Keratinocyte (primary cell): ENCODE measurements at regions not wholly inside any gene's neighbourhood (a gene's known extent, or its start where the extent isn't known, plus 50 kb on each side); places are given as distances from the start of the nearest gene placed in this dataset.

Experiments
- DNase-seq: peaks from one replicate; pipeline ENCODE4 v3.0.0-alpha.2; 2011; ENCODE audit warnings: low read depth, missing footprints, low spot score
- FAIRE-seq: peaks from 2 replicates; lab custom pipeline; 2011; peaks lifted over from hg19 to GRCh38; lab: Jason Lieb, UNC
- H2AFZ ChIP-seq: 2 replicates; pipeline ENCODE4 v1.6.0; 2012; ENCODE audit warnings: low read length, control low read depth, inconsistent platforms; ENCODE audit not compliant: control insufficient read depth
- H3K27ac ChIP-seq: 2 replicates; pipeline ENCODE4 v1.5.1; 2011; ENCODE audit warnings: low read length; ENCODE audit not compliant: control insufficient read depth, insufficient read depth
- H3K27me3 ChIP-seq: 3 replicates; pipeline ENCODE4 v1.6.0; 2011; ENCODE audit warnings: low read length; ENCODE audit not compliant: control insufficient read depth, insufficient read depth; ENCODE audit errors: extremely low read depth
- H3K36me3 ChIP-seq, 2 experiments: 2 replicates in 1 of 2; 3 replicates in 1 of 2; pipeline ENCODE4 v1.5.1; 2011; ENCODE audit warnings: low read length in 2 of 2, mild to moderate bottlenecking in 1 of 2; ENCODE audit not compliant: control insufficient read depth in 2 of 2, insufficient read depth in 2 of 2; ENCODE audit errors: extremely low read depth in 1 of 2
- H3K4me1 ChIP-seq: 3 replicates; pipeline ENCODE4 v1.5.1; 2011; ENCODE audit warnings: low read length; ENCODE audit not compliant: control insufficient read depth, insufficient read depth; ENCODE audit errors: extremely low read depth
- H3K4me2 ChIP-seq: 3 replicates; pipeline ENCODE4 v1.6.0; 2011; ENCODE audit warnings: low read depth, low read length; ENCODE audit not compliant: control insufficient read depth, insufficient read depth; ENCODE audit errors: extremely low read depth
- H3K4me3 ChIP-seq, 3 experiments: fragments of 200-600 bp in 1 of 3; sonication (generic) in 1 of 3; 2 replicates in 2 of 3; 3 replicates in 1 of 3; pipeline ENCODE4 v1.5.1; 2011 to 2016; ENCODE audit warnings: low read length in 3 of 3, mild to moderate bottlenecking in 3 of 3, control low read depth in 2 of 3, inconsistent platforms in 1 of 3, low read depth in 1 of 3, mixed read lengths in 1 of 3, mixed run types in 1 of 3, moderate library complexity in 1 of 3; ENCODE audit not compliant: control insufficient read depth in 2 of 3, insufficient read depth in 2 of 3; ENCODE audit errors: extremely low read depth in 1 of 3
- H3K79me2 ChIP-seq: 2 replicates; pipeline ENCODE4 v1.6.0; 2012; ENCODE audit warnings: low read length; ENCODE audit not compliant: control insufficient read depth, insufficient read depth
- H3K9ac ChIP-seq: 3 replicates; pipeline ENCODE4 v1.6.0; 2011; ENCODE audit warnings: low read length; ENCODE audit not compliant: control insufficient read depth, insufficient read depth; ENCODE audit errors: extremely low read depth
- H3K9me1 ChIP-seq: 3 replicates; pipeline ENCODE4 v1.6.0; 2011; ENCODE audit warnings: low read length; ENCODE audit not compliant: control insufficient read depth, insufficient read depth; ENCODE audit errors: extremely low read depth
- H3K9me3 ChIP-seq: 2 replicates; pipeline ENCODE4 v1.5.1; 2012; ENCODE audit warnings: low read depth, low read length; ENCODE audit not compliant: control insufficient read depth
- H4K20me1 ChIP-seq: 3 replicates; pipeline ENCODE4 v1.6.0; 2011; ENCODE audit warnings: low read length; ENCODE audit not compliant: control insufficient read depth, insufficient read depth; ENCODE audit errors: extremely low read depth
- EZH2 ChIP-seq: IDR thresholded peaks from one replicate; pipeline ENCODE4 v1.6.1; 2012; ENCODE audit warnings: inconsistent platforms, mild to moderate bottlenecking, low read length, moderate library complexity
- dilution Hi-C: fragments of 300-500 bp; cut with MboI; formaldehyde crosslinking; loops from one replicate; pipeline ENCODE4 v1.7.0; 2020; ENCODE audit warnings: low sequenced_read_pairs; ENCODE audit not compliant: extremely low pct_ligation_motif_present
- TF ChIP-seq, protein P1 (sequence below), 3 experiments: IDR thresholded peaks in 1 of 3; conservative IDR thresholded peaks in 1 of 3; optimal IDR thresholded peaks in 1 of 3; 2 replicates in 2 of 3; 3 replicates in 1 of 3; pipeline versions ENCODE3 to v1.5.1; 2011; ENCODE audit warnings: low read length in 3 of 3, mild to moderate bottlenecking in 3 of 3, moderate library complexity in 2 of 3, control low read depth in 1 of 3, inconsistent platforms in 1 of 3; ENCODE audit not compliant: insufficient read depth in 2 of 3; ENCODE audit errors: extremely low read depth in 1 of 3

DNA sequence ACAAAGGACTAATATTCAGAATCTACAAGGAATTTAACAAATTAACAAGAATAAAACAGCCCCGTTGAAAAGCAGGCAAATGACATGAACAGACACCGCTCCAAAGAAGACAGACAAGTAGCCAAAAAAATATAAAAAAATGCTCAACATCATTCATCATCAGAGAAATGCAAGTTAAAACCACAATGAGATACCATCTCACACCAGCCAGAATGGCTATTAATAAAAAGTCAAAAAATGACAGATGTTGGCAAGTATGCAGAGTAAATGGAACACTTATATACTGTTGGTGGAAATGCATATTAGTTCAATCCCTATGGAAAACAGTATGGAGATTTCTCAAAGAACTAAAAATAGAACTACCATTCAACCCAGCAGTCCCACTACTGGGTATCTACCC, 302.7 kb upstream of the RGMB start:
- no peak overlapping the region for H2AFZ ChIP-seq

DNA sequence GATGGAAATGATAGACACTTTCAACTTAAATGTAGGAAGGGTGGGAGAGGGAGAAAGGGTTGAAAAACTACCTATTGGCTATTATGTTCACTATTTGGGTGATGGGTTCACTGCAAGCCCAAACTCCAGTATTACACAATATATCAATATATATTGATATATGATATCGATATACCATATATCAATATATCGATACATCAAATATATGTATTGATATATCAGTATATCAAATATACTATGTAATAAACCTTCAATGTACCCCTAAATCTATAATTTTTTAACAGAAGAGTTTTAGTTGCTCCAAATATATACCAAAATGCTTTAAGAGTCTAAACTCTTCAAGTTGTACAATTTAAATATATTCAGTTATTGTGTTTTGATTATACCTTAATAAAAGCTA, 302.0 kb upstream of the RGMB start:
- FAIRE-seq (no peak), DNase-seq (no peak)
- H3K27ac ChIP-seq, result no peak overlapping the region
- H3K9me3 ChIP-seq, result no peaks in the 10 kb centered on the region
- no peaks in the 10 kb centered on the region for H4K20me1 ChIP-seq
- dilution Hi-C loops, result no loop called here
- H3K9me1 ChIP-seq, result no peaks in the 10 kb centered on the region
- H2AFZ ChIP-seq, result no peak overlapping the region
- no peak overlapping the region for H3K4me3 ChIP-seq
- H3K4me1 ChIP-seq, result peaks cover 11% of the 10 kb centered on the region
- H3K9ac ChIP-seq, result no peak overlapping the region
- H3K27me3 ChIP-seq, result no peaks in the 10 kb centered on the region
- no peaks in the 10 kb centered on the region for H3K36me3 ChIP-seq
- TF ChIP-seq, protein P1, sequence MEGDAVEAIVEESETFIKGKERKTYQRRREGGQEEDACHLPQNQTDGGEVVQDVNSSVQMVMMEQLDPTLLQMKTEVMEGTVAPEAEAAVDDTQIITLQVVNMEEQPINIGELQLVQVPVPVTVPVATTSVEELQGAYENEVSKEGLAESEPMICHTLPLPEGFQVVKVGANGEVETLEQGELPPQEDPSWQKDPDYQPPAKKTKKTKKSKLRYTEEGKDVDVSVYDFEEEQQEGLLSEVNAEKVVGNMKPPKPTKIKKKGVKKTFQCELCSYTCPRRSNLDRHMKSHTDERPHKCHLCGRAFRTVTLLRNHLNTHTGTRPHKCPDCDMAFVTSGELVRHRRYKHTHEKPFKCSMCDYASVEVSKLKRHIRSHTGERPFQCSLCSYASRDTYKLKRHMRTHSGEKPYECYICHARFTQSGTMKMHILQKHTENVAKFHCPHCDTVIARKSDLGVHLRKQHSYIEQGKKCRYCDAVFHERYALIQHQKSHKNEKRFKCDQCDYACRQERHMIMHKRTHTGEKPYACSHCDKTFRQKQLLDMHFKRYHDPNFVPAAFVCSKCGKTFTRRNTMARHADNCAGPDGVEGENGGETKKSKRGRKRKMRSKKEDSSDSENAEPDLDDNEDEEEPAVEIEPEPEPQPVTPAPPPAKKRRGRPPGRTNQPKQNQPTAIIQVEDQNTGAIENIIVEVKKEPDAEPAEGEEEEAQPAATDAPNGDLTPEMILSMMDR (optimal IDR thresholded peaks at IDR 0.05 in 1 of 3, IDR thresholded peaks at IDR 0.05 in 1 of 3, conservative IDR thresholded peaks at IDR 0.05 in 1 of 3; ENCODE audit: extremely low read depth in 1 of 3, insufficient read depth in 2 of 3, low read length in 3 of 3), result no peak
- TF ChIP-seq EZH2, result no peak
- no peak overlapping the region for H3K4me2 ChIP-seq
- H3K79me2 ChIP-seq, result no peaks in the 10 kb centered on the region

More for the DNA sequence above, 302.7 kb upstream of the RGMB start:
- DNase-seq (no peak), FAIRE-seq (peak; percentile 57)
- dilution Hi-C loops, result no loop called here
- TF ChIP-seq EZH2, result no peak
- TF ChIP-seq, protein P1 (optimal IDR thresholded peaks at IDR 0.05 in 1 of 3, IDR thresholded peaks at IDR 0.05 in 1 of 3, conservative IDR thresholded peaks at IDR 0.05 in 1 of 3; ENCODE audit: extremely low read depth in 1 of 3, insufficient read depth in 2 of 3, low read length in 3 of 3), result no peak
- H3K4me2 ChIP-seq, result no peak overlapping the region
- peaks cover 11% of the 10 kb centered on the region for H3K4me1 ChIP-seq
- H3K27me3 ChIP-seq, result no peaks in the 10 kb centered on the region
- H3K4me3 ChIP-seq, result no peak overlapping the region
- H3K36me3 ChIP-seq, result no peaks in the 10 kb centered on the region
- H3K9ac ChIP-seq, result no peak overlapping the region
- no peaks in the 10 kb centered on the region for H3K9me3 ChIP-seq
- H3K9me1 ChIP-seq, result no peaks in the 10 kb centered on the region
- no peaks in the 10 kb centered on the region for H3K79me2 ChIP-seq
- no peaks in the 10 kb centered on the region for H4K20me1 ChIP-seq
- no peak overlapping the region for H3K27ac ChIP-seq
